GM23248 (cell line): ENCODE measurements at regions not wholly inside any gene's neighbourhood (a gene's known extent, or its start where the extent isn't known, plus 50 kb on each side); places are given as distances from the start of the nearest gene placed in this dataset.
"Not testable (repeated sequence)": the region's sequence is repeated elsewhere in the genome, so short reads cannot be mapped to it uniquely, and the experiment has no call there.

ENCODE experiments used
- DNase-seq: peaks from one replicate; pipeline ENCODE4 v3.0.0-alpha.2; 2015
- H2AFZ ChIP-seq: fragments of 200-600 bp; sonication (generic); 2 replicates; pipeline ENCODE4 v1.6.1; 2016; ENCODE audit warnings: antibody characterized with exemption
- H3F3A ChIP-seq: fragments of 200-600 bp; sonication (generic); 2 replicates; pipeline ENCODE4 v1.6.1; 2016; ENCODE audit warnings: mild to moderate bottlenecking, antibody characterized with exemption, mixed run types; ENCODE audit not compliant: insufficient read depth
- H3K27ac ChIP-seq: fragments of 200-600 bp; sonication (generic); 2 replicates; pipeline ENCODE4 v1.5.1; 2016; ENCODE audit warnings: mild to moderate bottlenecking
- H3K27me3 ChIP-seq: fragments of 200-600 bp; sonication (generic); replicated peaks from 2 replicates; pipeline ENCODE4 v1.6.1; 2016; ENCODE audit warnings: mild to moderate bottlenecking; ENCODE audit not compliant: insufficient read depth
- H3K36me3 ChIP-seq: fragments of 200-600 bp; sonication (generic); 2 replicates; pipeline ENCODE4 v1.6.1; 2016; ENCODE audit warnings: low read depth, mild to moderate bottlenecking
- H3K4me1 ChIP-seq: fragments of 200-600 bp; sonication (generic); 2 replicates; pipeline ENCODE4 v1.6.1; 2016; ENCODE audit warnings: mild to moderate bottlenecking; ENCODE audit not compliant: insufficient read depth
- H3K4me2 ChIP-seq: fragments of 200-600 bp; sonication (generic); one replicate; pipeline ENCODE4 v1.6.1; 2016; ENCODE audit warnings: mild to moderate bottlenecking; ENCODE audit not compliant: unreplicated experiment
- H3K4me3 ChIP-seq: fragments of 200-600 bp; sonication (generic); 2 replicates; pipeline ENCODE4 v1.5.1; 2016; ENCODE audit warnings: mild to moderate bottlenecking
- H3K79me2 ChIP-seq: fragments of 200-600 bp; sonication (generic); 2 replicates; pipeline ENCODE4 v1.6.1; 2016; ENCODE audit warnings: mild to moderate bottlenecking; ENCODE audit not compliant: insufficient read depth
- H3K9ac ChIP-seq: fragments of 200-600 bp; sonication (generic); 2 replicates; pipeline ENCODE4 v1.6.1; 2016; ENCODE audit warnings: mild to moderate bottlenecking
- H3K9me2 ChIP-seq: fragments of 200-600 bp; sonication (generic); 2 replicates; pipeline ENCODE4 v1.6.1; 2016; ENCODE audit warnings: mixed run types, mild to moderate bottlenecking, moderate library complexity; ENCODE audit not compliant: insufficient read depth
- H3K9me3 ChIP-seq: fragments of 200-600 bp; sonication (generic); one replicate; pipeline ENCODE4 v1.6.1; 2017; ENCODE audit warnings: low read depth
- H4K20me1 ChIP-seq: fragments of 200-600 bp; sonication (generic); 2 replicates; pipeline ENCODE4 v1.6.0; 2016; ENCODE audit not compliant: insufficient read depth
- EZH2 ChIP-seq: fragments of 200-600 bp; sonication (generic); IDR thresholded peaks from 2 replicates; pipeline ENCODE4 v1.6.1; 2018; ENCODE audit warnings: antibody characterized with exemption, mild to moderate bottlenecking; ENCODE audit not compliant: insufficient read depth, poor library complexity, severe bottlenecking
- EZH2phosphoT487 ChIP-seq: fragments of 200-600 bp; sonication (generic); IDR thresholded peaks from 2 replicates; pipeline ENCODE4 v1.6.1; 2018; ENCODE audit warnings: antibody characterized with exemption, moderate library complexity, mild to moderate bottlenecking, low read depth; ENCODE audit not compliant: insufficient read depth
- WGBS, 2 experiments: methylation state at CpG; one replicate each; pipeline ENCODE4 v1.1.6; 2015 to 2017; ENCODE audit warnings: low lambda C conversion rate in 2 of 2, low coverage in 1 of 2; ENCODE audit errors: missing lambda C conversion rate in 2 of 2; 5-methylcytosine and 5-hydroxymethylcytosine counted together
- in situ Hi-C: fragments of 300-500 bp; cut with MboI; formaldehyde crosslinking; loops from 2 replicates; pipeline ENCODE4 v1.15.0; 2020

GRCh38 chr4:97411356-97411755 is 731.9 kb downstream of the STPG2 start:
- Histone ChIP-seq H3K4me2 (no peak overlapping the region), H3K9me3 (peaks cover 4% of the 10 kb centered on the region), H3K4me1 (no peaks in the 10 kb centered on the region), H3K9me2 (no peaks in the 10 kb centered on the region), H3K27ac (no peak overlapping the region), H3K79me2 (no peaks in the 10 kb centered on the region), H3K9ac (no peak overlapping the region), H3K27me3 (no peaks in the 10 kb centered on the region), H2AFZ (no peak overlapping the region), H4K20me1 (no peaks in the 10 kb centered on the region), H3K4me3 (no peak overlapping the region), H3F3A (no peaks in the 10 kb centered on the region), H3K36me3 (no peaks in the 10 kb centered on the region)
- DNase-seq, result no peak
- TF ChIP-seq EZH2phosphoT487 (no peak), EZH2 (no peak)
- in situ Hi-C loops, result no loop called here
- WGBS, 2 experiments, result 2 to 4% methylated on average over 3 of the region's 3 CpGs

- no peaks in the 10 kb centered on the region for H3K9me2 ChIP-seq
- H3K9me3 ChIP-seq, result peaks cover 4% of the 10 kb centered on the region
Measured at GRCh38 chr4:97412331-97412730, 730.9 kb downstream of the STPG2 start.

GRCh38 chr4:97414161-97414560 is 729.1 kb downstream of the STPG2 start:
- H3K4me1 ChIP-seq, result no peaks in the 10 kb centered on the region
- 13 to 15% methylated on average over 4 of the region's 4 CpGs for WGBS, 2 experiments
- H2AFZ ChIP-seq, result no peak overlapping the region
- no peaks in the 10 kb centered on the region for H4K20me1 ChIP-seq
- no peak overlapping the region for H3K4me3 ChIP-seq
- no peaks in the 10 kb centered on the region for H3K9me2 ChIP-seq
- H3K79me2 ChIP-seq, result no peaks in the 10 kb centered on the region
- TF ChIP-seq EZH2phosphoT487, result no peak
- no peak for TF ChIP-seq EZH2
- no peak for DNase-seq
- in situ Hi-C loops, result no loop called here
- no peak overlapping the region for H3K9ac ChIP-seq
- no peaks in the 10 kb centered on the region for H3K27me3 ChIP-seq
- no peaks in the 10 kb centered on the region for H3F3A ChIP-seq
- H3K4me2 ChIP-seq, result no peak overlapping the region
- no peaks in the 10 kb centered on the region for H3K36me3 ChIP-seq
- no peak overlapping the region for H3K27ac ChIP-seq
- peaks cover 4% of the 10 kb centered on the region for H3K9me3 ChIP-seq

More at GRCh38 chr4:97412331-97412730, 730.9 kb downstream of the STPG2 start:
- H3K9ac ChIP-seq, result no peak overlapping the region
- H3K4me1 ChIP-seq, result no peaks in the 10 kb centered on the region
- H3K79me2 ChIP-seq, result no peaks in the 10 kb centered on the region
- in situ Hi-C loops, result no loop called here
- no peaks in the 10 kb centered on the region for H3F3A ChIP-seq
- 0 to 4% methylated on average over 1 of the region's 1 CpG for WGBS, 2 experiments
- no peaks in the 10 kb centered on the region for H3K27me3 ChIP-seq
- no peak for DNase-seq
- no peak overlapping the region for H3K4me3 ChIP-seq
- no peak overlapping the region for H3K4me2 ChIP-seq
- no peaks in the 10 kb centered on the region for H4K20me1 ChIP-seq
- TF ChIP-seq EZH2phosphoT487 (no peak), EZH2 (no peak)
- no peak overlapping the region for H3K27ac ChIP-seq
- H3K36me3 ChIP-seq, result no peaks in the 10 kb centered on the region
- no peak overlapping the region for H2AFZ ChIP-seq

- Histone ChIP-seq H3K27ac (no peak overlapping the region), H3K4me1 (no peaks in the 10 kb centered on the region), H3K9me3 (no peaks in the 10 kb centered on the region), H3K9me2 (no peaks in the 10 kb centered on the region), H3K36me3 (no peaks in the 10 kb centered on the region), H3K79me2 (no peaks in the 10 kb centered on the region), H4K20me1 (no peaks in the 10 kb centered on the region), H3F3A (no peaks in the 10 kb centered on the region), H3K27me3 (no peaks in the 10 kb centered on the region), H2AFZ (no peak overlapping the region), H3K4me3 (no peak overlapping the region), H3K9ac (no peak overlapping the region), H3K4me2 (no peak overlapping the region)
- no peak for TF ChIP-seq EZH2
- no peak for TF ChIP-seq EZH2phosphoT487
- DNase-seq, result no peak
- 16 to 22% methylated on average over 2 of the region's 2 CpGs for WGBS, 2 experiments
- in situ Hi-C loops, result no loop called here
Measured at GRCh38 chr4:97432551-97432950, 710.7 kb downstream of the STPG2 start.

GRCh38 chr4:97437998-97438705 is 705.1 kb downstream of the STPG2 start:
- H3K9ac ChIP-seq, H3K4me2 ChIP-seq, H3K9me2 ChIP-seq, H3K4me3 ChIP-seq, H3F3A ChIP-seq, H3K27me3 ChIP-seq, DNase-seq, H3K9me3 ChIP-seq, in situ Hi-C loops, H2AFZ ChIP-seq, H3K4me1 ChIP-seq, H3K36me3 ChIP-seq, H3K79me2 ChIP-seq, H4K20me1 ChIP-seq, H3K27ac ChIP-seq: not testable (repeated sequence)
- WGBS, 2 experiments, result 54 to 55% methylated on average over 19 of the region's 21 CpGs
